Neuronal stem cell (in vitro differentiated cells): ENCODE measurements at regions not wholly inside any gene's neighbourhood (a gene's known extent, or its start where the extent isn't known, plus 50 kb on each side); places are given as distances from the start of the nearest gene placed in this dataset.

ENCODE experiments used
- DNase-seq: peaks from one replicate; pipeline ENCODE4 v3.0.0-alpha.2; 2013; ENCODE audit warnings: low spot score
- H2AFZ ChIP-seq: one replicate; pipeline ENCODE4 v1.6.1; 2013; ENCODE audit warnings: mild to moderate bottlenecking, low read length, inconsistent platforms
- H2AK5ac ChIP-seq: 2 replicates; pipeline ENCODE4 v1.6.1; 2013; ENCODE audit warnings: low read depth, mild to moderate bottlenecking, inconsistent platforms, low read length, moderate library complexity, mixed read lengths
- H2BK120ac ChIP-seq: 2 replicates; pipeline ENCODE4 v1.6.1; 2013; ENCODE audit warnings: low read depth, mild to moderate bottlenecking, inconsistent platforms, low read length, moderate library complexity, mixed read lengths
- H2BK12ac ChIP-seq: one replicate; pipeline ENCODE4 v1.6.1; 2013; ENCODE audit warnings: low read length, inconsistent platforms
- H2BK15ac ChIP-seq: 2 replicates; pipeline ENCODE4 v1.6.1; 2013; ENCODE audit warnings: mild to moderate bottlenecking, low read length, inconsistent platforms, mixed read lengths
- H2BK5ac ChIP-seq: one replicate; pipeline ENCODE4 v1.6.1; 2013; ENCODE audit warnings: inconsistent platforms, mild to moderate bottlenecking, low read length, moderate library complexity
- H3K14ac ChIP-seq: one replicate; pipeline ENCODE4 v1.6.1; 2013; ENCODE audit warnings: low read length, inconsistent platforms
- H3K18ac ChIP-seq: 2 replicates; pipeline ENCODE4 v1.6.1; 2013; ENCODE audit warnings: low read length, inconsistent platforms
- H3K23ac ChIP-seq: 2 replicates; pipeline ENCODE4 v1.6.1; 2013; ENCODE audit warnings: low read depth, mild to moderate bottlenecking, mixed read lengths, low read length, inconsistent platforms; ENCODE audit not compliant: poor library complexity
- H3K27ac ChIP-seq: replicated peaks from 3 replicates; pipeline ENCODE4 v1.5.1; 2013; ENCODE audit warnings: low read length, inconsistent platforms
- H3K27me3 ChIP-seq, 3 experiments: 2 replicates each; pipeline ENCODE4 v1.6.1; 2013; ENCODE audit warnings: low read length in 3 of 3, mild to moderate bottlenecking in 2 of 3, inconsistent platforms in 1 of 3, low read depth in 1 of 3, mixed read lengths in 1 of 3, moderate library complexity in 1 of 3; ENCODE audit not compliant: control insufficient read depth in 3 of 3, insufficient read depth in 3 of 3
- H3K36me3 ChIP-seq, 2 donors: replicated peaks in 1 of 2; 2 replicates each; pipeline ENCODE4 v1.6.1; 2013; ENCODE audit warnings: low read length in 2 of 2; ENCODE audit not compliant: control insufficient read depth in 2 of 2, insufficient read depth in 2 of 2
- H3K4ac ChIP-seq: 2 replicates; pipeline ENCODE4 v1.6.1; 2013; ENCODE audit warnings: inconsistent platforms, mild to moderate bottlenecking, low read length, moderate library complexity
- H3K4me1 ChIP-seq, 2 donors: 1 replicate in 1 of 2; 2 replicates in 1 of 2; pipeline ENCODE4 v1.6.1; 2013; ENCODE audit warnings: low read length in 2 of 2, low read depth in 1 of 2; ENCODE audit not compliant: control insufficient read depth in 2 of 2, insufficient read depth in 1 of 2
- H3K4me2 ChIP-seq: one replicate; pipeline ENCODE4 v1.6.1; 2013; ENCODE audit warnings: mild to moderate bottlenecking, low read length, inconsistent platforms; ENCODE audit not compliant: insufficient read depth, poor library complexity, severe bottlenecking
- H3K4me3 ChIP-seq, 2 donors: 2 replicates each; pipeline ENCODE4 v1.5.1; 2013; ENCODE audit warnings: low read length in 2 of 2, mild to moderate bottlenecking in 2 of 2, inconsistent platforms in 1 of 2, moderate library complexity in 1 of 2
- H3K79me1 ChIP-seq: one replicate; pipeline ENCODE4 v1.6.1; 2013; ENCODE audit warnings: low read depth, mild to moderate bottlenecking, inconsistent platforms, low read length, moderate library complexity
- H3K9ac ChIP-seq: one replicate; pipeline ENCODE4 v1.6.1; 2013; ENCODE audit warnings: mild to moderate bottlenecking, low read depth, low read length, inconsistent platforms; ENCODE audit not compliant: poor library complexity
- H3K9me3 ChIP-seq, 2 donors: replicated peaks in 1 of 2; 2 replicates each; pipeline versions ENCODE3 to v1.6.1; 2013; ENCODE audit warnings: low read length in 2 of 2, mild to moderate bottlenecking in 2 of 2, inconsistent platforms in 1 of 2, low read depth in 1 of 2, mixed read lengths in 1 of 2, moderate library complexity in 1 of 2; ENCODE audit not compliant: control insufficient read depth in 2 of 2, insufficient read depth in 1 of 2
- H4K8ac ChIP-seq: one replicate; pipeline ENCODE4 v1.6.1; 2013; ENCODE audit warnings: low read depth, mild to moderate bottlenecking, inconsistent platforms, low read length, moderate library complexity
- H4K91ac ChIP-seq: one replicate; pipeline ENCODE4 v1.6.1; 2013; ENCODE audit warnings: low read length, low read depth, mild to moderate bottlenecking, inconsistent platforms; ENCODE audit not compliant: poor library complexity
- WGBS, 2 donors: extraction: QIAGEN DNeasy Blood & Tissue Kit; methylation state at CpG; one replicate each; pipeline ENCODE4 v1.1.7; 2013; ENCODE audit warnings: missing lambda C conversion rate in 2 of 2, mixed read lengths in 1 of 2; ENCODE audit not compliant: insufficient read length in 2 of 2, insufficient replicate concordance in 1 of 2; ENCODE audit errors: extremely low coverage in 2 of 2; 5-methylcytosine and 5-hydroxymethylcytosine counted together

- peaks cover 0 to 19% of the 10 kb centered on the region in 2 donors for H3K4me1 ChIP-seq
- H3K79me1 ChIP-seq = no peaks in the 10 kb centered on the region
- no CpG with 5 or more reads among the region's 15 CpGs for WGBS, 2 donors
- H3K9ac ChIP-seq = no peak overlapping the region
- no peak overlapping the region for H4K91ac ChIP-seq
- no peak overlapping the region for H3K23ac ChIP-seq
- peaks cover 0 to 3% (median 0%) of the 10 kb centered on the region in 3 experiments for H3K27me3 ChIP-seq
- no peak overlapping the region for H3K27ac ChIP-seq
- no peak overlapping the region for H3K4me3 ChIP-seq
- H3K4me2 ChIP-seq = no peak overlapping the region
- no peak for DNase-seq
- no peaks in the 10 kb centered on the region for H3K36me3 ChIP-seq
- H3K18ac ChIP-seq = peak overlapping the region; percentile 23
- no peak overlapping the region for H2BK12ac ChIP-seq
- H2BK5ac ChIP-seq = no peak overlapping the region
- no peak overlapping the region for H2BK15ac ChIP-seq
- H2BK120ac ChIP-seq = peak overlapping the region; percentile 58
- no peak overlapping the region for H4K8ac ChIP-seq
- H2AFZ ChIP-seq = no peak overlapping the region
- peak overlapping the region; percentile 95 for H2AK5ac ChIP-seq
- no peak overlapping the region for H3K4ac ChIP-seq
- no peak overlapping the region for H3K14ac ChIP-seq
- peaks cover 0 to 1% of the 10 kb centered on the region in 2 donors for H3K9me3 ChIP-seq
Measured at GRCh38 chr19:30071871-30072270, 129.8 kb downstream of the URI1 start.

GRCh38 chr19:30073152-30074000, 131.3 kb downstream of the URI1 start:
- Histone ChIP-seq H2BK12ac (peak overlapping the region; percentile 78), H2BK15ac (peak overlapping the region; percentile 50), H3K18ac (peak overlapping the region; percentile 85), H3K14ac (no peak overlapping the region), H3K9me3 (peaks cover 0 to 1% of the 10 kb centered on the region in 2 donors), H3K4ac (no peak overlapping the region), H2AK5ac (peak overlapping the region; percentile 26), H2AFZ (no peak overlapping the region), H3K27me3 (peaks cover 0 to 3% (median 0%) of the 10 kb centered on the region in 3 experiments), H3K4me3 (no peak overlapping the region), H3K9ac (no peak overlapping the region), H4K91ac (no peak overlapping the region), H4K8ac (no peak overlapping the region), H2BK120ac (peak overlapping the region; percentile 39), H3K36me3 (no peaks in the 10 kb centered on the region), H3K27ac (no peak overlapping the region), H3K79me1 (no peaks in the 10 kb centered on the region), H3K4me1 (peaks cover 0 to 19% of the 10 kb centered on the region in 2 donors), H2BK5ac (no peak overlapping the region), H3K23ac (peak overlapping the region; percentile 5), H3K4me2 (no peak overlapping the region)
- no CpG with 5 or more reads among the region's 16 CpGs for WGBS, 2 donors
- no peak for DNase-seq

DNA sequence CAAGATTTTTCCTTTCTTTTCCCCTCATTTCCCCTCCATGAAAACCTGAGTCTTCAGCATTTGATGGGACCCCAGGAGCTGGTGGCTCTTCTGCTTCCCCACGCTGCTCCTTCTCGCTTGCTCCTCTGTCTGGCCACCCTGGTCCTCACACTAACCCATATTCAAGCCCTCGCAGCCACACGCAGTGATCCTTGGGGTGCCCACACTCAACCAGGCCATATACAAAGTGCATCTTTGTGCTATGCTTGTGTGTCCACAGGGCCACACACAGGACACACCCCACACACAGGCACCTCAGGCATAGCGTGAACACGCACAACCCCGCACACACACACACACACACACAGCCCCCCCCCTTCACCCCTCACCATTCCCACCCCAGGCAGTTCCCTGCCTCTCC, 132.1 kb downstream of the URI1 start:
- Histone ChIP-seq H3K79me1 (no peaks in the 10 kb centered on the region), H2AFZ (no peak overlapping the region), H3K9me3 (peaks cover 0 to 4% of the 10 kb centered on the region in 2 donors), H2BK120ac (no peak overlapping the region), H3K18ac (peak overlapping the region; percentile 21), H2BK5ac (no peak overlapping the region), H3K27me3 (peaks cover 0 to 3% (median 0%) of the 10 kb centered on the region in 3 experiments), H3K14ac (no peak overlapping the region), H4K8ac (no peak overlapping the region), H3K36me3 (no peaks in the 10 kb centered on the region), H3K4me1 (peaks cover 0 to 19% of the 10 kb centered on the region in 2 donors), H3K4me3 (no peak overlapping the region), H2AK5ac (no peak overlapping the region), H3K27ac (no peak overlapping the region), H3K4me2 (no peak overlapping the region), H3K23ac (no peak overlapping the region), H3K4ac (no peak overlapping the region), H2BK12ac (no peak overlapping the region), H4K91ac (no peak overlapping the region), H3K9ac (no peak overlapping the region), H2BK15ac (no peak overlapping the region)
- no CpG with 5 or more reads among the region's 7 CpGs for WGBS, 2 donors
- DNase-seq = no peak
